ENCODE measurements at regions not wholly inside any gene's neighbourhood (a gene's known extent, or its start where the extent isn't known, plus 50 kb on each side); places are given as distances from the start of the nearest gene placed in this dataset.

DNA sequence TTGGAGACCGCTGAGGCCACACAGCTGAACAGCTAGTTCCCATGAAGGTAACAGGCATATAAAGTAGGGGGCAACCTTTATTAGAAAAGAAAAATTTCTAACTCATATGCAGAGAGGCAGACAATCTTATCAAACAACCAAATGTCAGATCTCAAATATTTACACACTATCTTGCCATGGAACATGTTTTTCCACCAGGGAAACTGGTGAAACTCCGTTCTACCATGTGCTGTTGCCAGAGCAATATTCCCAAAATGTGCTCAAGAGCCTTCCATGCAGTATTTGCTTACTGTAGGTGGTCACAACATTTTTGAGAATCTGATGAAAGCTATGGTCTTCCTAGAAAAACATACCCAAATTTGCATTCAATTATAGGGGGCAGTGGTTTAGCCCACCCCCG, 143.4 kb upstream of the MAGI3 start:
- TF ChIP-seq EZH2 (optimal IDR thresholded peaks at IDR 0.05; ENCODE audit: low read depth, low read length): no peak
- TF ChIP-seq, protein P1, sequence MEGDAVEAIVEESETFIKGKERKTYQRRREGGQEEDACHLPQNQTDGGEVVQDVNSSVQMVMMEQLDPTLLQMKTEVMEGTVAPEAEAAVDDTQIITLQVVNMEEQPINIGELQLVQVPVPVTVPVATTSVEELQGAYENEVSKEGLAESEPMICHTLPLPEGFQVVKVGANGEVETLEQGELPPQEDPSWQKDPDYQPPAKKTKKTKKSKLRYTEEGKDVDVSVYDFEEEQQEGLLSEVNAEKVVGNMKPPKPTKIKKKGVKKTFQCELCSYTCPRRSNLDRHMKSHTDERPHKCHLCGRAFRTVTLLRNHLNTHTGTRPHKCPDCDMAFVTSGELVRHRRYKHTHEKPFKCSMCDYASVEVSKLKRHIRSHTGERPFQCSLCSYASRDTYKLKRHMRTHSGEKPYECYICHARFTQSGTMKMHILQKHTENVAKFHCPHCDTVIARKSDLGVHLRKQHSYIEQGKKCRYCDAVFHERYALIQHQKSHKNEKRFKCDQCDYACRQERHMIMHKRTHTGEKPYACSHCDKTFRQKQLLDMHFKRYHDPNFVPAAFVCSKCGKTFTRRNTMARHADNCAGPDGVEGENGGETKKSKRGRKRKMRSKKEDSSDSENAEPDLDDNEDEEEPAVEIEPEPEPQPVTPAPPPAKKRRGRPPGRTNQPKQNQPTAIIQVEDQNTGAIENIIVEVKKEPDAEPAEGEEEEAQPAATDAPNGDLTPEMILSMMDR (IDR thresholded peaks at IDR 0.05; ENCODE audit: low read length): no peak
